HG03575 (cell line): ENCODE measurements at regions not wholly inside any gene's neighbourhood (a gene's known extent, or its start where the extent isn't known, plus 50 kb on each side); places are given as distances from the start of the nearest gene placed in this dataset.

Experiments used
- ATAC-seq: cut with Tn5 transposase; IDR thresholded peaks from one replicate; pipeline ENCODE4 v1.9.1; 2021; ENCODE audit not compliant: unreplicated experiment, insufficient number of reproducible peaks, low FRiP score; ENCODE audit errors: extremely low read depth

GRCh38 chr2:18503376-18504228 is 56.9 kb downstream of the RDH14 start:
- no peak for ATAC-seq

- no peak for ATAC-seq
These were observed 58.3 kb downstream of the RDH14 start for GRCh38 chr2:18502142-18502541.

GRCh38 chr2:18501729-18502128 is 58.7 kb downstream of the RDH14 start:
- no peak for ATAC-seq

- ATAC-seq: no peak
These were observed 59.3 kb downstream of the RDH14 start for GRCh38 chr2:18501156-18501555.

GRCh38 chr2:18500333-18500732 is 60.1 kb downstream of the RDH14 start:
- ATAC-seq: no peak

- no peak for ATAC-seq
These were observed 61.9 kb downstream of the RDH14 start for GRCh38 chr2:18498531-18498930.

GRCh38 chr2:18496516-18496915 is 63.9 kb downstream of the RDH14 start:
- no peak for ATAC-seq

- ATAC-seq: no peak
These were observed 65.4 kb downstream of the RDH14 start for GRCh38 chr2:18495058-18495457.

GRCh38 chr2:18492721-18493120 is 67.7 kb downstream of the RDH14 start:
- no peak for ATAC-seq

- no peak for ATAC-seq
These were observed 68.9 kb downstream of the RDH14 start for GRCh38 chr2:18491577-18491976.

- ATAC-seq: no peak
These were observed 69.6 kb downstream of the RDH14 start for GRCh38 chr2:18490901-18491300.

GRCh38 chr2:18487106-18487913 is 73.1 kb downstream of the RDH14 start:
- ATAC-seq: no peak

- ATAC-seq: no peak
These were observed 75.8 kb downstream of the RDH14 start for GRCh38 chr2:18484625-18485024.

- no peak for ATAC-seq
These were observed 76.6 kb downstream of the RDH14 start for GRCh38 chr2:18483896-18484295.

- ATAC-seq: no peak
These were observed 77.8 kb downstream of the RDH14 start for GRCh38 chr2:18482666-18483065.

- no peak for ATAC-seq
These were observed 80.5 kb downstream of the RDH14 start for GRCh38 chr2:18479947-18480369.

- ATAC-seq: no peak
These were observed 83.2 kb downstream of the RDH14 start for GRCh38 chr2:18477293-18477692.

GRCh38 chr2:18476484-18476883 is 84.0 kb downstream of the RDH14 start:
- ATAC-seq: no peak

GRCh38 chr2:18475884-18476283 is 84.6 kb downstream of the RDH14 start:
- no peak for ATAC-seq

GRCh38 chr2:18474700-18475099 is 85.8 kb downstream of the RDH14 start:
- no peak for ATAC-seq
